BE2C (cell line): ENCODE measurements at regions not wholly inside any gene's neighbourhood (a gene's known extent, or its start where the extent isn't known, plus 50 kb on each side); places are given as distances from the start of the nearest gene placed in this dataset.

Experiments
- DNase-seq: peaks from one replicate; pipeline ENCODE4 v3.0.0-alpha.2; 2020
- H3K27me3 ChIP-seq: fragments of 250-450 bp; sonication (Bioruptor Pico); 2 replicates; pipeline ENCODE4 v1.5.1; 2020; ENCODE audit warnings: mild to moderate bottlenecking
- H3K36me3 ChIP-seq: fragments of 250-450 bp; sonication (Bioruptor Pico); 2 replicates; pipeline ENCODE4 v1.5.1; 2020; ENCODE audit warnings: mild to moderate bottlenecking
- H3K4me1 ChIP-seq: fragments of 250-450 bp; sonication (Bioruptor Pico); 2 replicates; pipeline ENCODE4 v1.5.1; 2020
- H3K4me3 ChIP-seq: 2 replicates; pipeline ENCODE4 v1.5.1; 2011; ENCODE audit warnings: low read depth, low read length
- H3K9me3 ChIP-seq: fragments of 250-450 bp; sonication (Bioruptor Pico); 2 replicates; pipeline ENCODE4 v1.5.1; 2020
- TF ChIP-seq, protein P1 (sequence below): IDR thresholded peaks from 2 replicates; pipeline ENCODE4 v1.5.1; 2012; ENCODE audit warnings: mild to moderate bottlenecking, low read depth, low read length

DNA sequence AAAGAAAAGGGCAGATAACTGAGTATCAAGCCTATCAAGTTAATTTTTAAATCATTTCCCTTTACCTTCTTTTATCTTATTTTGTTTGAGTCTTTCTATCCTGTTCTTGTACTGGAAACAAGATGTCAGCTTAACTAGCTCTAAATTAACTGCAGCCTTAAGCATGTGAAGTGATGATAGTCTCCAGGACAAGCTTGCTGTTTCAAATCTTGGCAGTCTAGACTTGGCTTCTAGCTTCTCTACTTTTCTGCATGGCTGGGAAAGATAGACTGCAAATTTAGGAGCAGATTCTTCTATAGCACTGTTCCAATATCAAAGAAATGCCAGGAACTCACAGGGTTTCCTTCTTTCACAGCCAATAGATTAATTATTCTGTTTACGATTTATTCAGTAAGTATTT, 1034.4 kb downstream of the TUSC7 start:
- Histone ChIP-seq H3K27me3 (no peaks in the 10 kb centered on the region), H3K4me1 (peaks cover 8% of the 10 kb centered on the region), H3K9me3 (no peaks in the 10 kb centered on the region), H3K4me3 (no peak overlapping the region), H3K36me3 (no peaks in the 10 kb centered on the region)
- no peak for DNase-seq
- TF ChIP-seq, protein P1, sequence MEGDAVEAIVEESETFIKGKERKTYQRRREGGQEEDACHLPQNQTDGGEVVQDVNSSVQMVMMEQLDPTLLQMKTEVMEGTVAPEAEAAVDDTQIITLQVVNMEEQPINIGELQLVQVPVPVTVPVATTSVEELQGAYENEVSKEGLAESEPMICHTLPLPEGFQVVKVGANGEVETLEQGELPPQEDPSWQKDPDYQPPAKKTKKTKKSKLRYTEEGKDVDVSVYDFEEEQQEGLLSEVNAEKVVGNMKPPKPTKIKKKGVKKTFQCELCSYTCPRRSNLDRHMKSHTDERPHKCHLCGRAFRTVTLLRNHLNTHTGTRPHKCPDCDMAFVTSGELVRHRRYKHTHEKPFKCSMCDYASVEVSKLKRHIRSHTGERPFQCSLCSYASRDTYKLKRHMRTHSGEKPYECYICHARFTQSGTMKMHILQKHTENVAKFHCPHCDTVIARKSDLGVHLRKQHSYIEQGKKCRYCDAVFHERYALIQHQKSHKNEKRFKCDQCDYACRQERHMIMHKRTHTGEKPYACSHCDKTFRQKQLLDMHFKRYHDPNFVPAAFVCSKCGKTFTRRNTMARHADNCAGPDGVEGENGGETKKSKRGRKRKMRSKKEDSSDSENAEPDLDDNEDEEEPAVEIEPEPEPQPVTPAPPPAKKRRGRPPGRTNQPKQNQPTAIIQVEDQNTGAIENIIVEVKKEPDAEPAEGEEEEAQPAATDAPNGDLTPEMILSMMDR, result no peak

- H3K36me3 ChIP-seq, result no peaks in the 10 kb centered on the region
- H3K9me3 ChIP-seq, result no peaks in the 10 kb centered on the region
- H3K27me3 ChIP-seq, result no peaks in the 10 kb centered on the region
- H3K4me3 ChIP-seq, result no peak overlapping the region
- TF ChIP-seq, protein P1, result no peak
- 0 out of 2 replicates have a peak, but pooled peaks cover 3% of the 10 kb centered on the region for H3K4me1 ChIP-seq
- no peak for DNase-seq
Observed at GRCh38 chr3:117744935-117745334, 1035.4 kb downstream of the TUSC7 start.

GRCh38 chr3:117745516-117745915, 1035.9 kb downstream of the TUSC7 start:
- TF ChIP-seq, protein P1, result no peak
- DNase-seq, result no peak
- H3K9me3 ChIP-seq, result no peaks in the 10 kb centered on the region
- no peak overlapping the region for H3K4me3 ChIP-seq
- H3K4me1 ChIP-seq, result 0 out of 2 replicates have a peak, but pooled peaks cover 3% of the 10 kb centered on the region
- no peaks in the 10 kb centered on the region for H3K36me3 ChIP-seq
- no peaks in the 10 kb centered on the region for H3K27me3 ChIP-seq

GRCh38 chr3:117746066-117746465, 1036.5 kb downstream of the TUSC7 start:
- Histone ChIP-seq H3K9me3 (no peaks in the 10 kb centered on the region), H3K4me1 (0 out of 2 replicates have a peak, but pooled peaks cover 3% of the 10 kb centered on the region), H3K27me3 (no peaks in the 10 kb centered on the region), H3K36me3 (no peaks in the 10 kb centered on the region), H3K4me3 (no peak overlapping the region)
- no peak for DNase-seq
- TF ChIP-seq, protein P1, result no peak

- TF ChIP-seq, protein P1, result no peak
Observed at GRCh38 chr3:117748131-117748530, 1038.6 kb downstream of the TUSC7 start.

GRCh38 chr3:117750674-117751269, 1041.2 kb downstream of the TUSC7 start:
- peaks cover 7% of the 10 kb centered on the region for H3K4me1 ChIP-seq
- no peaks in the 10 kb centered on the region for H3K9me3 ChIP-seq
- TF ChIP-seq, protein P1, result no peak
- no peaks in the 10 kb centered on the region for H3K36me3 ChIP-seq
- no peaks in the 10 kb centered on the region for H3K27me3 ChIP-seq
- no peak for DNase-seq
- H3K4me3 ChIP-seq, result no peak overlapping the region

More at GRCh38 chr3:117748131-117748530, 1038.6 kb downstream of the TUSC7 start:
- H3K4me1 ChIP-seq, result peaks cover 3% of the 10 kb centered on the region; the same call in 1 of the 2 replicates
- H3K27me3 ChIP-seq, result no peaks in the 10 kb centered on the region
- no peak for DNase-seq
- no peaks in the 10 kb centered on the region for H3K9me3 ChIP-seq
- H3K36me3 ChIP-seq, result no peaks in the 10 kb centered on the region
- no peak overlapping the region for H3K4me3 ChIP-seq
